Activated CD8-positive, alpha-beta memory T cell treated with anti-CD3 and anti-CD28 coated beads, Interleukin-2, amount 10 ng/mL, durations not matched to agents 7 days and 5 days (primary cell): ENCODE measurements at regions not wholly inside any gene's neighbourhood (a gene's known extent, or its start where the extent isn't known, plus 50 kb on each side); places are given as distances from the start of the nearest gene placed in this dataset.
"Not testable (repeated sequence)": the region's sequence is repeated elsewhere in the genome, so short reads cannot be mapped to it uniquely, and the experiment has no call there.

Source experiments
- ATAC-seq: fragments of 150-1000 bp; cut with Tn5 transposase; one replicate; pipeline ENCODE4 v1.10.0; 2021; ENCODE audit warnings: moderate library complexity
- CTCF ChIA-PET: fragments of 350-600 bp; sonication (Branson Sonifier 250); formaldehyde crosslinking; loops from one replicate; lab custom pipeline; 2021; ENCODE audit warnings: antibody characterized with exemption; lab: Charles Lee
- DNase-seq: peaks from one replicate; pipeline ENCODE4 v3.0.0-alpha.2; 2020
- H3K27ac Mint-ChIP-seq: one replicate; pipeline ENCODE4 v1.8.0; 2021; ENCODE audit warnings: mild to moderate bottlenecking, mixed read lengths
- H3K27me3 Mint-ChIP-seq: one replicate; pipeline ENCODE4 v1.8.0; 2021; ENCODE audit warnings: mixed read lengths
- H3K36me3 Mint-ChIP-seq: one replicate; pipeline ENCODE4 v1.8.0; 2021; ENCODE audit warnings: mild to moderate bottlenecking, mixed read lengths
- H3K4me1 Mint-ChIP-seq: one replicate; pipeline ENCODE4 v1.8.0; 2021; ENCODE audit warnings: mixed read lengths
- H3K4me3 Mint-ChIP-seq: one replicate; pipeline ENCODE4 v1.8.0; 2021; ENCODE audit warnings: mild to moderate bottlenecking, moderate library complexity, mixed read lengths
- H3K9me3 Mint-ChIP-seq: one replicate; pipeline ENCODE4 v1.8.0; 2022; ENCODE audit warnings: low read depth, mixed read lengths

GRCh38 chr7:125459038-125459437 lies 529.4 kb upstream of the POT1 start:
- H3K9me3 Mint-ChIP-seq, result peaks cover 7% of the 10 kb centered on the region
- no peak overlapping the region for H3K27ac Mint-ChIP-seq
- ATAC-seq (no peak), DNase-seq (no peak)
- no peaks in the 10 kb centered on the region for H3K36me3 Mint-ChIP-seq
- H3K4me1 Mint-ChIP-seq, result no peaks in the 10 kb centered on the region
- no peak overlapping the region for H3K4me3 Mint-ChIP-seq
- CTCF ChIA-PET, result no interaction called here
- H3K27me3 Mint-ChIP-seq, result no peaks in the 10 kb centered on the region

- H3K36me3 Mint-ChIP-seq, result no peaks in the 10 kb centered on the region
- H3K4me1 Mint-ChIP-seq, result no peaks in the 10 kb centered on the region
- peaks cover 4% of the 10 kb centered on the region for H3K9me3 Mint-ChIP-seq
- CTCF ChIA-PET, result no interaction called here
- H3K4me3 Mint-ChIP-seq, result no peak overlapping the region
- DNase-seq, result no peak
- ATAC-seq, result no peak
- H3K27me3 Mint-ChIP-seq, result no peaks in the 10 kb centered on the region
- H3K27ac Mint-ChIP-seq, result no peak overlapping the region
Observed at GRCh38 chr7:125450749-125451148, 521.1 kb upstream of the POT1 start.

GRCh38 chr7:125445836-125446235 lies 516.2 kb upstream of the POT1 start:
- Mint-ChIP-seq H3K36me3 (no peaks in the 10 kb centered on the region), H3K27ac (no peak overlapping the region), H3K9me3 (peaks cover 8% of the 10 kb centered on the region), H3K4me1 (no peaks in the 10 kb centered on the region), H3K27me3 (no peaks in the 10 kb centered on the region), H3K4me3 (no peak overlapping the region)
- no peak for DNase-seq
- CTCF ChIA-PET, result interaction anchor here (1.8 kb wide), 1 partner anchor 10 kb away, joined by 5 read pairs; no protein-coding TSS in a partner anchor
- ATAC-seq, result no peak

- peaks cover 8% of the 10 kb centered on the region for H3K9me3 Mint-ChIP-seq
- DNase-seq (no peak), ATAC-seq (no peak)
- no peaks in the 10 kb centered on the region for H3K36me3 Mint-ChIP-seq
- H3K27ac Mint-ChIP-seq, result no peak overlapping the region
- CTCF ChIA-PET, result no interaction called here
- H3K4me1 Mint-ChIP-seq, result no peaks in the 10 kb centered on the region
- H3K27me3 Mint-ChIP-seq, result no peaks in the 10 kb centered on the region
- H3K4me3 Mint-ChIP-seq, result no peak overlapping the region
Observed at GRCh38 chr7:125444864-125445263, 515.2 kb upstream of the POT1 start.

- H3K4me1 Mint-ChIP-seq, result no peaks in the 10 kb centered on the region
- no peak overlapping the region for H3K27ac Mint-ChIP-seq
- no peak overlapping the region for H3K4me3 Mint-ChIP-seq
- CTCF ChIA-PET, result no interaction called here
- DNase-seq, result no peak
- no peaks in the 10 kb centered on the region for H3K27me3 Mint-ChIP-seq
- no peak for ATAC-seq
- no peaks in the 10 kb centered on the region for H3K36me3 Mint-ChIP-seq
- peaks cover under 1% of the 10 kb centered on the region for H3K9me3 Mint-ChIP-seq
Observed at GRCh38 chr7:125436220-125436619, 506.6 kb upstream of the POT1 start.

- no peaks in the 10 kb centered on the region for H3K4me1 Mint-ChIP-seq
Observed at GRCh38 chr7:125431349-125431748, 501.7 kb upstream of the POT1 start.

GRCh38 chr7:125430013-125430412 lies 500.4 kb upstream of the POT1 start:
- ATAC-seq (no peak), DNase-seq (no peak)
- Mint-ChIP-seq H3K27me3 (no peaks in the 10 kb centered on the region), H3K4me3 (no peak overlapping the region), H3K4me1 (no peaks in the 10 kb centered on the region), H3K27ac (no peak overlapping the region), H3K36me3 (no peaks in the 10 kb centered on the region), H3K9me3 (peaks cover 7% of the 10 kb centered on the region)
- CTCF ChIA-PET, result no interaction called here

More at GRCh38 chr7:125431349-125431748, 501.7 kb upstream of the POT1 start:
- Mint-ChIP-seq H3K36me3 (no peaks in the 10 kb centered on the region), H3K4me3 (no peak overlapping the region), H3K27ac (no peak overlapping the region), H3K9me3 (peaks cover 4% of the 10 kb centered on the region), H3K27me3 (no peaks in the 10 kb centered on the region)
- DNase-seq (no peak), ATAC-seq (no peak)
- CTCF ChIA-PET, result no interaction called here

GRCh38 chr7:125427676-125428075 lies 498.1 kb upstream of the POT1 start:
- Mint-ChIP-seq H3K27ac (no peak overlapping the region), H3K36me3 (no peaks in the 10 kb centered on the region), H3K27me3 (no peaks in the 10 kb centered on the region), H3K4me3 (no peak overlapping the region), H3K4me1 (peaks cover 5% of the 10 kb centered on the region), H3K9me3 (peaks cover 7% of the 10 kb centered on the region)
- DNase-seq, result no peak
- no peak for ATAC-seq
- CTCF ChIA-PET, result no interaction called here

- Mint-ChIP-seq H3K27me3 (no peaks in the 10 kb centered on the region), H3K4me1 (peaks cover 5% of the 10 kb centered on the region), H3K4me3 (no peak overlapping the region), H3K9me3 (peaks cover 6% of the 10 kb centered on the region), H3K36me3 (no peaks in the 10 kb centered on the region), H3K27ac (no peak overlapping the region)
- ATAC-seq (no peak), DNase-seq (no peak)
- CTCF ChIA-PET, result no interaction called here
Observed at GRCh38 chr7:125425506-125425905, 495.9 kb upstream of the POT1 start.

- Mint-ChIP-seq H3K27ac (no peak overlapping the region), H3K36me3 (no peaks in the 10 kb centered on the region)
- ATAC-seq, result no peak
Observed at GRCh38 chr7:125424721-125425120, 495.1 kb upstream of the POT1 start.

GRCh38 chr7:125423458-125424155 lies 494.0 kb upstream of the POT1 start:
- CTCF ChIA-PET, result no interaction called here
- Mint-ChIP-seq H3K36me3 (no peaks in the 10 kb centered on the region), H3K9me3 (peaks cover 13% of the 10 kb centered on the region), H3K4me3 (no peak overlapping the region), H3K4me1 (peaks cover 5% of the 10 kb centered on the region), H3K27me3 (no peaks in the 10 kb centered on the region), H3K27ac (no peak overlapping the region)
- peak; percentile 66 for ATAC-seq
- DNase-seq, result no peak

More at GRCh38 chr7:125424721-125425120, 495.1 kb upstream of the POT1 start:
- peaks cover 9% of the 10 kb centered on the region for H3K9me3 Mint-ChIP-seq
- CTCF ChIA-PET, result no interaction called here
- no peak overlapping the region for H3K4me3 Mint-ChIP-seq
- DNase-seq, result no peak
- no peaks in the 10 kb centered on the region for H3K27me3 Mint-ChIP-seq
- H3K4me1 Mint-ChIP-seq, result peaks cover 5% of the 10 kb centered on the region

GRCh38 chr7:125421407-125421806 lies 491.8 kb upstream of the POT1 start:
- ATAC-seq, H3K27ac Mint-ChIP-seq, H3K27me3 Mint-ChIP-seq, H3K36me3 Mint-ChIP-seq, CTCF ChIA-PET, H3K4me1 Mint-ChIP-seq, DNase-seq, H3K4me3 Mint-ChIP-seq: not testable (repeated sequence)
- H3K9me3 Mint-ChIP-seq, result peaks cover 15% of the 10 kb centered on the region

GRCh38 chr7:125412890-125413665 lies 483.5 kb upstream of the POT1 start:
- Mint-ChIP-seq H3K4me3 (no peak overlapping the region), H3K27ac (no peak overlapping the region), H3K36me3 (no peaks in the 10 kb centered on the region), H3K9me3 (peaks cover 6% of the 10 kb centered on the region), H3K27me3 (no peaks in the 10 kb centered on the region), H3K4me1 (no peaks in the 10 kb centered on the region)
- CTCF ChIA-PET, result no interaction called here
- DNase-seq (no peak), ATAC-seq (no peak)

GRCh38 chr7:125409921-125410320 lies 480.3 kb upstream of the POT1 start:
- no peak for DNase-seq
- ATAC-seq, result no peak
- Mint-ChIP-seq H3K4me3 (no peak overlapping the region), H3K4me1 (no peaks in the 10 kb centered on the region), H3K9me3 (peaks cover 3% of the 10 kb centered on the region), H3K27me3 (no peaks in the 10 kb centered on the region), H3K27ac (no peak overlapping the region), H3K36me3 (no peaks in the 10 kb centered on the region)
- CTCF ChIA-PET, result no interaction called here
